DOHH2 (cell line): ENCODE measurements at regions not wholly inside any gene's neighbourhood (a gene's known extent, or its start where the extent isn't known, plus 50 kb on each side); places are given as distances from the start of the nearest gene placed in this dataset.

Experiments used
- H3F3A ChIP-seq: fragments of 200-600 bp; sonication (generic), shearing (Covaris generic); 2 replicates; pipeline ENCODE4 v1.6.0; 2016; ENCODE audit warnings: antibody characterized with exemption, mild to moderate bottlenecking; ENCODE audit not compliant: control insufficient read depth, insufficient read depth
- H3K27ac ChIP-seq: fragments of 200-600 bp; sonication (generic); 2 replicates; pipeline ENCODE4 v1.5.1; 2014; ENCODE audit warnings: low read depth, mild to moderate bottlenecking, low read length, moderate library complexity
- H3K27me3 ChIP-seq: fragments of 200-600 bp; sonication (generic); 2 replicates; pipeline ENCODE4 v1.6.1; 2014; ENCODE audit warnings: mild to moderate bottlenecking, low read length, mixed read lengths; ENCODE audit not compliant: control insufficient read depth
- H3K36me3 ChIP-seq: fragments of 200-600 bp; sonication (generic); 2 replicates; pipeline ENCODE4 v1.6.1; 2014; ENCODE audit warnings: mild to moderate bottlenecking, low read length, moderate library complexity, mixed read lengths; ENCODE audit not compliant: control insufficient read depth
- H3K4me1 ChIP-seq: fragments of 200-600 bp; sonication (generic); 2 replicates; pipeline ENCODE4 v1.6.1; 2014; ENCODE audit warnings: mild to moderate bottlenecking, low read length, mixed read lengths; ENCODE audit not compliant: control insufficient read depth
- H3K4me2 ChIP-seq: fragments of 200-600 bp; sonication (generic); 2 replicates; pipeline ENCODE4 v1.6.0; 2014; ENCODE audit warnings: mild to moderate bottlenecking, low read length, moderate library complexity
- H3K4me3 ChIP-seq: fragments of 200-600 bp; sonication (generic); 2 replicates; pipeline ENCODE4 v1.5.1; 2014; ENCODE audit warnings: mild to moderate bottlenecking, low read length, mixed read lengths
- H3K79me2 ChIP-seq: fragments of 200-600 bp; sonication (generic); 2 replicates; pipeline ENCODE4 v1.6.1; 2014; ENCODE audit warnings: mild to moderate bottlenecking, low read length, mixed read lengths; ENCODE audit not compliant: control insufficient read depth
- H3K9me2 ChIP-seq: fragments of 200-600 bp; sonication (generic); replicated peaks from 2 replicates; pipeline ENCODE4 v1.6.1; 2014; ENCODE audit warnings: mild to moderate bottlenecking, low read length, mixed read lengths; ENCODE audit not compliant: control insufficient read depth
- H3K9me3 ChIP-seq: fragments of 200-600 bp; sonication (generic); 2 replicates; pipeline ENCODE4 v1.6.1; 2014; ENCODE audit warnings: antibody characterized with exemption, low read length, mixed read lengths; ENCODE audit not compliant: control insufficient read depth, insufficient read depth
- H4K20me1 ChIP-seq: fragments of 200-600 bp; sonication (generic); 2 replicates; pipeline ENCODE4 v1.6.0; 2014; ENCODE audit warnings: low read depth, mild to moderate bottlenecking, antibody characterized with exemption, low read length, moderate library complexity; ENCODE audit not compliant: control insufficient read depth, insufficient read depth
- EZH2phosphoT487 ChIP-seq: fragments of 200-600 bp; sonication (generic); IDR thresholded peaks from 2 replicates; pipeline ENCODE4 v1.6.1; 2017; ENCODE audit warnings: borderline replicate concordance, mild to moderate bottlenecking, antibody characterized with exemption, low read length, moderate library complexity, mixed read lengths
- TF ChIP-seq, protein P1 (sequence below): fragments of 200-600 bp; sonication (generic); IDR thresholded peaks from one replicate; pipeline ENCODE4 v1.5.1; 2014; ENCODE audit warnings: antibody characterized with exemption, mild to moderate bottlenecking, low read depth, low read length; ENCODE audit not compliant: poor library complexity, severe bottlenecking

DNA sequence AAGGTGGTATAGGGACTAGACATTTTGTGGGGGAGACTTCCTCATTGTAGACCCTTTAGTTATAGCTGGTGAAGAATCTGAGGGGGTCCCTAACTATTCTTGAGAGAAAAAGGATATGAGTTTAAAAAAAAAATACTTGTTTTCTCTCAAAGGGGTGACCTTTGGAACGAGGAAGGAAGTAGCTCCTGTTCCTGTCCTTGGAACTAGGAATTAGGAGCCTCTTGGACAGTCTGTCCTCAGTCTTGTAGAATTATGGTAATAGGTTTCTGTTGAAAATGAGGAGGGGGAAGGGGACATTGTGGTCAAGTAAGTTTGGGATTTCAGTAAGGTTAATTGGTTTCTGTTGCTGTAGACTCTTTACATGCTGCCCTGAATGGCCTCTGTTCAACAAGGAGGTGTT is 56.5 kb downstream of the PLEKHG1 start:
- peaks cover 38% of the 10 kb centered on the region for H3K36me3 ChIP-seq
- H3K4me2 ChIP-seq = no peak overlapping the region
- no peak for TF ChIP-seq EZH2phosphoT487
- TF ChIP-seq, protein P1, sequence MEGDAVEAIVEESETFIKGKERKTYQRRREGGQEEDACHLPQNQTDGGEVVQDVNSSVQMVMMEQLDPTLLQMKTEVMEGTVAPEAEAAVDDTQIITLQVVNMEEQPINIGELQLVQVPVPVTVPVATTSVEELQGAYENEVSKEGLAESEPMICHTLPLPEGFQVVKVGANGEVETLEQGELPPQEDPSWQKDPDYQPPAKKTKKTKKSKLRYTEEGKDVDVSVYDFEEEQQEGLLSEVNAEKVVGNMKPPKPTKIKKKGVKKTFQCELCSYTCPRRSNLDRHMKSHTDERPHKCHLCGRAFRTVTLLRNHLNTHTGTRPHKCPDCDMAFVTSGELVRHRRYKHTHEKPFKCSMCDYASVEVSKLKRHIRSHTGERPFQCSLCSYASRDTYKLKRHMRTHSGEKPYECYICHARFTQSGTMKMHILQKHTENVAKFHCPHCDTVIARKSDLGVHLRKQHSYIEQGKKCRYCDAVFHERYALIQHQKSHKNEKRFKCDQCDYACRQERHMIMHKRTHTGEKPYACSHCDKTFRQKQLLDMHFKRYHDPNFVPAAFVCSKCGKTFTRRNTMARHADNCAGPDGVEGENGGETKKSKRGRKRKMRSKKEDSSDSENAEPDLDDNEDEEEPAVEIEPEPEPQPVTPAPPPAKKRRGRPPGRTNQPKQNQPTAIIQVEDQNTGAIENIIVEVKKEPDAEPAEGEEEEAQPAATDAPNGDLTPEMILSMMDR = no peak

DNA sequence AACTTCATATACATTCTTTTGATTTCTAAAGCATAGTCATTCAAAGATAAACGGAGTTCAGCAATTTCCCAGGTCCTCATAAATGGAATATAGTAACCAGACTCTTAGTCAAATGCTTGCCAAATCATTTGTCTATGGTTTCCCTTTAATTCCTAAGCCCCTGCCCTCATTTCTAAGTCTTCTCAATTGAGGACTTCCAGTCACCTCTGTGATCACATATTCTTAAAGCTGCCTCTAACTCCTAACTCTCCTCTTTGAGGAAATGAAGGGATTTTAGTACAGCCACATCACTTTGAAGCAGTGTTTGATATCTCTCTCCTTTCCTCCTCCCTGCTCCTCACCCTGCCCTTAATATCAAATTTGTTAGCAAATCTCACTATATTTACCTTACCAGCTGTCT is 58.7 kb downstream of the PLEKHG1 start:
- peaks cover 42% of the 10 kb centered on the region for H3K79me2 ChIP-seq

More for the DNA sequence above, 56.5 kb downstream of the PLEKHG1 start:
- H3F3A ChIP-seq = no peaks in the 10 kb centered on the region
- H3K79me2 ChIP-seq = peaks cover 33% of the 10 kb centered on the region
- no peaks in the 10 kb centered on the region for H3K9me2 ChIP-seq
- H3K4me1 ChIP-seq = 0 out of 2 replicates have a peak, but pooled peaks cover 3% of the 10 kb centered on the region
- H4K20me1 ChIP-seq = no peaks in the 10 kb centered on the region
- no peak overlapping the region for H3K27ac ChIP-seq
- H3K9me3 ChIP-seq = no peaks in the 10 kb centered on the region
- no peak overlapping the region for H3K4me3 ChIP-seq
- no peaks in the 10 kb centered on the region for H3K27me3 ChIP-seq

DNA sequence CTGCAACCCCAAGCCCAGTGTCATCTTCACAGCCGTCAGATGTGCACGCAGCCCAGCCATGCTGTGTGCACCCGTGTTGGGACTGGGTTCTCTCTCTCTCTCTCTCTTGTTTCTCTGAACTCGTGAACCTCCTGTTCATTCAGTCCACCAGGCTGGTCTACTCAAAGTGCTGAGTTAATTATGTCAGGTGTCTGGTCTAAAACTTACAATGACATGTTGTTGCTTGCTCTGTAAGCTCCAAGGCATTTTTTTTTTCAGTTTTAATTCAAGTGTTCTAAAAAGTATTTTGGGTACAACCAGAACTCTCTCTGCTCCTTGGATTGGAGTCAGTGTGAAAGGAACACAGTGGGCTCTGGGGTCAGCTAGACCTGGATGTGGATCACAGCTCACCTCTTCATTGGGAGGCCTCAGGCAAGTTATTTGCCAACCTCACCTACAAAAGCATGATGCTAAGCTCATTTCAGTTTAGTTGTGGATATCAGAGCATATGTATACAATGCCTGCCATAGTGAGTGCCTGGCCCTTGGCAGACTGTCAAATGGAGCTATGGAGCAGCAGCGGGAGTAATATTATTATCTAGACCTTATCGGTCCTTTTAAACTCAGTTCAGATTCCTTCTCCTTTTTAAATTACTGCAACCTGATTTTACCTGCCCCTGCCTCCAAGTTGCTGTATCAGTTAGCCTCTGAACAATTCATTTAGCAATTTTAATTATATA is 59.5 kb downstream of the PLEKHG1 start:
- TF ChIP-seq, protein P1 = no peak
- TF ChIP-seq EZH2phosphoT487 = no peak
- Histone ChIP-seq H3K4me2 (no peak overlapping the region), H4K20me1 (no peaks in the 10 kb centered on the region), H3K36me3 (peaks cover 33% of the 10 kb centered on the region), H3K9me3 (no peaks in the 10 kb centered on the region), H3K4me3 (no peak overlapping the region), H3K27ac (no peak overlapping the region), H3K4me1 (0 out of 2 replicates have a peak, but pooled peaks cover 3% of the 10 kb centered on the region), H3K79me2 (peaks cover 41% of the 10 kb centered on the region), H3K27me3 (no peaks in the 10 kb centered on the region), H3K9me2 (no peaks in the 10 kb centered on the region), H3F3A (no peaks in the 10 kb centered on the region)

More for the DNA sequence above, 58.7 kb downstream of the PLEKHG1 start:
- H3K4me3 ChIP-seq = no peak overlapping the region
- no peaks in the 10 kb centered on the region for H4K20me1 ChIP-seq
- H3K27ac ChIP-seq = no peak overlapping the region
- no peaks in the 10 kb centered on the region for H3K27me3 ChIP-seq
- peaks cover 34% of the 10 kb centered on the region for H3K36me3 ChIP-seq
- no peak overlapping the region for H3K4me2 ChIP-seq
- H3K9me2 ChIP-seq = no peaks in the 10 kb centered on the region
- TF ChIP-seq, protein P1 = no peak
- TF ChIP-seq EZH2phosphoT487 = no peak
- 0 out of 2 replicates have a peak, but pooled peaks cover 3% of the 10 kb centered on the region for H3K4me1 ChIP-seq
- H3K9me3 ChIP-seq = no peaks in the 10 kb centered on the region
- no peaks in the 10 kb centered on the region for H3F3A ChIP-seq
